GM21786 (cell line): ENCODE measurements at regions not wholly inside any gene's neighbourhood (a gene's known extent, or its start where the extent isn't known, plus 50 kb on each side); places are given as distances from the start of the nearest gene placed in this dataset.
A peak's percentile ranks its signal among the peaks of the same experiment; 100 is the strongest.
"Not testable (repeated sequence)": the region's sequence is repeated elsewhere in the genome, so short reads cannot be mapped to it uniquely, and the experiment has no call there.

ENCODE experiments used
- ATAC-seq: cut with Tn5 transposase; IDR thresholded peaks from one replicate; pipeline ENCODE4 v1.9.1; 2021; ENCODE audit not compliant: unreplicated experiment

DNA sequence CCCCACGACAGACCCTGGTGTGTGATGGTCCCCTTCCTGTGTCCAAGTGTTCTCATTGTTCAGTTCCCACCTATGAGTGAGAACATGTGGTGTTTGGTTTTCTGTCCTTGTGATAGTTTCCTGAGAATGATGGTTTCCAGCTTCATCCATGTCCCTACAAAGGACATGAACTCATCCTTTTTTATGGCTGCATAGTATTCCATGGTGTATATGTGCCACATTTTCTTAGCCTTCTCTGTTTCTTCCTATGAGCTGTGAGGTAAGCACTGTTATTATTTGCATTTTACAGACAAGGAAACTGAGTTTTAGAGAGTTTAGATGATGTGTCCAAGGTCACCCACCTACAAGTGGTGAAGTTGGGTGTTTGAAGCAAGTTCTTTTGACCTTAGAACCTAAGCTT, 51.1 kb upstream of the BNC1 start:
- ATAC-seq = not testable (repeated sequence)

DNA sequence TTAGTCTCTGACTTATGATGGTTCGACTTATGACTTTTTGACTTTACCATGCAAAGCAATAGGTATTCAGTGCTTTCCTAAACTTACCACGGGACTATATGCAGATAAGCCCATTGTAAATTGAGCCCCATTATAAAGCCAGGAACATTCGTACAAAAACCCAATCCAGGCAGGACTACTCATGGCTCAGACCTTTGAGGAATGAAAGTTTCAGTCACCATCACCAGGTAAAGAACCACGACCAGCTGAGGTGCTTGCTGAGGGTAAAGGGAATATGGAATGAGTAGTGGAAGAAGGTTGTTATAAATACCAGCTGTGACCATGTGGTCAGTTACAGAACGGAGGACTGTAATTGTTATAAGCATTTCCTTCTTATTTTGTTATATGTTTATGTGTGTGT, 54.9 kb upstream of the BNC1 start:
- no peak for ATAC-seq

DNA sequence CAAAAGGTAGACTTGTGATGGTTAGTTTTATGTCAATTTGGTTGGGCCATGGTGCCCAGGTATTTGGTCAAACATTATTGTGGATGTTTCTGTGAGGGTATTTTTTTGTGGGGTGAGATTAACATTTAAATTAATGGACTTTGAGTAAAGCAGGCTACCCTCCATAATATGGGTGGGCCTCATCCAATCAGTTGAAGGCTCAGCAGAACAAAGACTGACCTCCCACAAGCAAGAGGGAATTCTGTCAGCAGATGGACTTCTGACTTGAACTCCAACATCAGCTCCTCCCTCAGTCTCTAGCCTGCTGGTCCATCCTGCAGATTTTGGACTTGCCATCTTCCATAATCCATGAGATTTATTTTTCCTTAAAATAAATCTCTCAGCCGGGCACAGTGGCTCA, 55.6 kb upstream of the BNC1 start:
- no peak for ATAC-seq

DNA sequence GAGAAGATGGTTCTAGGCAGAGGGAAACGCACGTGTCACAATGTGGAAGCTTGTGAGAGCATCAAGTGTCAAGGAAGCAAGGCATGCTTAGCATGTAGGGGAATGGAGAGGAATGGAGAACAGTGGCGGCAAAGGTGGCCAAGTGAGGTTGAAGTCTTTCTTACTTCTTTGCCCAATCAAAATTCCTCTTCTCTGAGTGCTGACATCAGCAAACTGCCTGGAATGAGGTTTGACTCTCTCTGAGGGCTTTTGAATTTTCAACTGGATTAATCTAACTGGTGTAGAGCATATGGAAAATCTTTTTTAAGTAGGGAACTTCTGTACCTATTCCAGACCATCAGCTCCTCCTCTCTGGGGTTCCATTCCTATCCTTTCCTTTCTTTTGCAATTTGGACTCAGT, 61.9 kb upstream of the BNC1 start:
- no peak for ATAC-seq

DNA sequence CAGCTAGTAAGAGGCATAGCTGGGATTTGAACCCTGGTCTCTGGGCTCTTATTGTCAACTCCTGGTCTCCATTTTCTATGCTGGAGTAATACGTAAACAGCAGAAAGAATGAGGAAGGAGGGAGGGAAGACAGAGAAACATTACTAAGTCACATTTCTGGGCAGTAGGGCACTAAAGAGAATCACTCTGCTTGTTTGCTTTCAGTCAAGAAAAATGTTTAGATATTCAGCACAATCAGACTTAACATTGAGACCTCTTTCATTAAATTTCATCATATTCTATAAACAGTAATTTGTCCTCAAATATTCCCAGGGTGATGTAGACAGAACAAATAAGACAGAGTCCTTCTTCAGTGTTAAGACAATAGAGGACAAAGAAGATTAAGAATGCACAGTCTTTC, 67.7 kb upstream of the BNC1 start:
- ATAC-seq = no peak

DNA sequence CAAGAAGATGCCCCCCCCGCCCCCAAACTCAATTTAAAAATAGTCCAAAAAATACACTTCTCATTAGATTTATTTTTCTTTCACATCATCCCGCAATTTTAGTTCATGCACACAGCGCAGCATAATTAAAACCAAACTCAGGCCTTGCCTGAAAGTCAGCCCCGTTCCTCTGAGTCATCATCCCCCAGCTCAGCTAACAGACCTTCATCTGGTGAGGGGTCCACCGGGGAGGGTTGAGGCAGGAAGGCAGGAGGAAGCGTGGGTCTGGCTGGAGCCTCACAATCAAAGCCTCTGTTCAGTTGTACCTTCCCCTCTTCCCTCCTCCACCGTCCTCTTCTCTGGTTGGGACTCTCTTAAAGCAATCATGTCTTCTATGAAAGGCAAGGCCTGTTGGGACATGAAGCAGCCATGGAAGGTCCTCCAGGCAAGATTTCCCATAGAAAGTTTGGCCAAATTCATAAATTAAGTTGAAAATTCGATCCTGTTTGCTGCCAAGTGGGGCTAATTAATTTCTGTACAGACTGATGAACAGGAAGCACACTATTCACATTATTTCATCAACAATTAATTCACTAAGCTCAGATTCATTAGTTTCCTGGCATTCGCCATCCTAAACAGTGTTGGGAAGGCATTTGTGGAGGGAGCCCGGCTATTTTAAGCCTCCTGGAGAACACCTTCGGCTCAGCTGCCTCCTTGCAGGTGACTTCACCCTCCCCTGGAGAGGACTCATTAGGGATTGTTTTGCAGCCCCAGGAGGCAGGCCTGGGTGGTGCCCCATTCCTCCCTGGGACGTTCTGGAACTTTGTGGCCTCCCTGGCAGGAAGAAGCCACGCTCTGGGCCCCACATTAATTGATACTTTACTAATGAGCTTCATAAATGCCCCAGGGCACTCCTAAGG, 72.3 kb upstream of the BNC1 start:
- ATAC-seq = no peak

DNA sequence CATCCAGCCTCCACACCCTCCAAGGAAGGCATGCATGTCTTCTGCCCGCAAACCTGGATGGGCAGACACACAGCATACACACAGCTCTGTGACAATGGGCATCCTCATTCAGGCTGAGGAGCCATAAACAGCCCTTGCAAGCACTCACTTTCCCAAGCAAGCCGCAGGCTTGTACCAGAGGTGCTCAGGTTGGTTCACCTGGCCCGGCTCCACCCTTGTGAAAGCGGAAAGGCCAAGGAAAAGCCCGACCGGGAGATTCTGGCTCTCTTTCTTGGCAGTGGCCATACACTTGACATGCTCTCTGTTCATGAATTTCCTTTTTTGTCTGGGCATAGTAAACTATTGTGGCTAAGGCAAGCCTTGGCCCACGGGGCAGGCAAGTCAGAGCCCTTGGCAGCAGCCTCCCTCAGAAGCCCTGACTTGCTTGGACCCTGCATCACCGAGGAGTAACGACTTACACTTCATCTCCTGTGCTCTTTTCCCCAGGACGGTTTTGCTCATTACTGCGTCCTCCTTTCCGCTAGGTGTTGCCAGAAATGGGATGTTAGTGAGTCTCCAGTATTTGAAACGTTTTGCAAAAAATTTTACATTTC, 74.6 kb upstream of the BNC1 start:
- ATAC-seq = no peak

DNA sequence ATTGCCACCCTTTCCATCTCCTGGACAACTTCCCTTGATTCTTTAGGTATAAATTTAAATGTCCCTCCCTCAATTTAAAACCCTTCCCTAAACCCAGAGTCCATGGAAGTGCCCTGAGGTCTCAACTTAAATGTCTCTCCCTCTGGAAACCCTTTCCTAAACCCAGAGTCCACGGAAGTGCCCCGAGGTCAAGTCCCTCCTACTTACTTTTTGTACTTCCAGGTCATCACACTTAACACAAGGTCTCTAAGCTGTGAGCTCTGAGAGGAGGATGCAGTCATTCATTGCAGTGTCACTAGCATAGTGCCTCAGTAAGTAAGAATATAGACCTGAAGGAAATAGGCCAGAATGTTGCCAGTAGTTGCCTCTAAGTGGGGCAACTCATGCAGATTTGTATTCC, 78.2 kb upstream of the BNC1 start:
- no peak for ATAC-seq

DNA sequence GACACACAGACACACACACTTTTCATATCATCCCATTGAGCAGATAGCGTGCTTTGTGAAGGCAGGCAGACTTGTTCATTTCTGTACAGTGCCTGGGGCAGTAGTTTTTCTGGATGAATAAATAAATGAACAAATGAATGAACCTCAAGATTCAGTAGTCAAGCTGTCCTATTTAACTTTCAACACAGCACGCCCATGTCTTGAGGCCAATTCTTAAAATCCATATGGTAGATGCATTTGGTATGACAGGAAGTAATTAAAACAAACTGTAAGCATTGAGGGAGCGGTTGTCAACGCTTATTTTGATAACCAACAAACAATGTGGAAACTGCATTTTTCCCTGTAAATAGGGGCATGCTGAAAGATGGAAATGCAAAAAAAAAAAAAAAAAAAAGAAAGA, 80.0 kb upstream of the BNC1 start:
- no peak for ATAC-seq

DNA sequence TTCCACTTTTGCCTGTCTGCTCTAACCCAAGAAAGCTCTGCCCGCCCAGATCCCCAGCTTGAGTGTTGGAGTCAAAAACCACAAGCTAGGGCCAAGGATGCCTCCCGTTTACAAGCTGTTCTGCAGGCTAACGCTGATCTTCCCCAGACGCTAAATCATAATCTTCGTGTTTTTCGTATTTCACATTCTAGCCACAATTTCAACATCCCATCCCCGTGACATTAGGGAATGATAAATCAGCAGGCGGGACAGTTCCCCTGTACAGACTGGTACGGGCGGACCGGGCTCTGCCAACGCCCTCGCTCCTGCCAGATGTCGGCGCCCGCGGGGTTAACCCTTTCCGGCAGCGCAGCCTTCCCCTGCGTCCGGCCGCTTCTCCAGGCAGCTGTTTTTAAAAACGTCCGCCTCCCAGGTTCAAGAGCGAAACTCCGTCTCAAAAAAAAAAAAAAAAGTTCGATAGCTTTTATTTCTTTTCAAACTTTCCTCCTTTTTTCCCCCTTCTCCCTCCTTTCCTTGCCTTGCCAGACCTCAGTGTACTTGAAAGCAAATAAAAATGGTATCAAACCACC, 81.0 kb upstream of the BNC1 start:
- no peak for ATAC-seq

DNA sequence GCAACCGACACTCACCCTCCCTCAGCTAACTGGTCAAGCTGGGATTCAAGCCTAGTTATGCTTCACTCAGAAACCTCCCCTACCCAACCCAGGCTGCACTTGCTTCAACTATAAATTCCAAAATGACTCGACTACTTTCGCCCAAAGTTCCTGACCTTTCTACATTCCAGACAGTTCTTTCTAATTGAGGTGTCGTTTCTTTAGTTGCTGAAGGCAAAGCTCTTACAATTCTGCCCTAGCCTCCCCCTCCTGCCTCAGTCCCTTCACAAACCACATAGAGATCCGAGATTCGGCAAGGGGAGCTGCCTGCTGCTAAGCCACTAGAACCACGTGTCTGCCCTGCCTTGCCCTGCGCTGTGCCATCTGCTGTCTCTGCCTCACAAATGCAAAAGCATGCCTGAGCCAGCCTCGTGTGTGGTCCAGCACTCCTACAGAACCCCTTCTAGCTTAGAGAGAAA, 74.7 kb upstream of the SH3GL3 start:
- ATAC-seq = no peak

DNA sequence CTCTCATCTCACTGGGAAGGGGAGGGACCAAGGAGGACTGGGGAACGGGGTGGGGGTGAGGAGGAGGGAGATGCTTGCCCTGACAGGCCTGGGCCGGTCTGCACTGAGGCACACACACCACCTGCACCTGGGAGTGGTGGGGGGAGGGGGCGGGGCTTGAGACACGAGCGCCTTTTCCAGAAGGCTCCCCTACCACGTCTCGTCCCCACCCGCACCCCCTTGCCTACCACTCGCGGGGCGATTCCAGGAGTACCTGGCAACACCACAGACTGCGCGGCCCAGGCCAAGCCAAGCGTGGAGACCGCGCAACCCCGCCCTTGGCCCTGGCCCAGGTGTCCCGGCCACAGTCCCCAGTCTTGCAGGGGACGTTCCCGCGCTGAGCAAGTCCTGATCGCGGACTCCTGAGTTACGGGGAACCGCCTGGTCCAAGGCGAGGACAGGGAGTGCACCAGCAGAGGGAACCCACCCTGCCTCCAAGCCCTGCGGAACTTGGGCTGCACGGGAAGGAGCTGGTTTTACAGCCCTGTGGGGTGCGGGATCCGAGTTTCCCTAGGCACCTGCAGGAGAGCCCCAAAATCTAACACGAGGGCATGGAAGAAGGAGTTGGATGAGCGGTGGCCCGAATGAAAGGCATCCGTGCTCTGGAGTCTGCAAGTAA, 68.1 kb upstream of the SH3GL3 start:
- ATAC-seq = no peak

DNA sequence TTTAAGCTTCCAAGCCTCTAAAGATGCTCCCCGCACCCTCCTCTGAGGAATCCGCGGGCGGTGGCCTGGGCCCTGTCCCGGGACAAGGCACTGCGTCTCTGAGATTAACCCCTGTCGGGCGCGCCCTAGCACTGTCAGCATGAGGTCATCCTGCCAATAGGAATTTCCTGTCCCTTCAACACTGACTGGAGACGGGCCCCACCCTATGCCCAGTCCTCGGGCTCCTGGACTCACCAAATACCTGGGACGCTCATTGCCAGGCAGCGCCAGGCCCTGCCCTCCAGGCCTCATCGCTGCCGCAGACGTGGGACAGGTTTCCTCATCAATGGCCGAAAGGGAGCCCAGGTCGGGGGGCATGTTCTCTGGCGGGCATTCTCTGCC, 67.6 kb upstream of the SH3GL3 start:
- ATAC-seq = no peak

DNA sequence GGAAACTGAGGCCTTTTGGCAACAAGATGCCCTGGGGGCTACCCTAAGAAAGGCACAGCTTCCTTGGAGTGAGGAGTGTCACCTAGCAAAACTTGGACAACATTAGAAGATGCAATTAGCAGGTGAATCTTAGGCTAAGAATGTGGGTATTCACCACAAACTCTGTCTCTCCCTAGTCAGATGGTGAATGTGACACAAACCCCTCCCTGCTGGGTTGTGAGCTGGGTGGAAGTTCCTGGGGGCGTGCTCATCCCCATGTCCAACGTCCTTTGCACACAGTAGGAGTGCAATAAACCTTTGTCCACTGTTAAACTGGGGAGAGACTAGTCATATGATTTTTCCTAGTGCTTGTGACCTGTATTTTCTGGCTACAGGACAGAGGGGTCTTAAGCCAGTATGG, 67.1 kb upstream of the SH3GL3 start:
- no peak for ATAC-seq

DNA sequence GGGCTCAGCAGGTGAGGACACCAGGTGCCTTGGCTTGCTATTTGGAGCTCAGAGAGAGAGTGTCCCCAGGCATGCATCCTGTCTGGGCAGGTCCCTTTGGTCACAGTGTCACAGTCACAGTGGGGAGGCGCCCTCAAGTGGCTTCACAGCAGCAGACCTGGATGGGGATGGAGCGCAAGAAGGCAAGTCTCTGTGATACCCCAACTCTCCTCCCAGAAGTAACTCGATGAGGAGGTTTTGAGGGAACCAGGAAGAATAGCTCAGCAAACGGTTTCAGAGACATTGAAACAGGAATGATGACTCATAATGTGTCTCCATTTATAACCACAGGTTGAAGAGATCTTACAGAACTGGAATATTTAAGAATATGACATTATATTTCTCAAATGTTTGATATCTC, 66.5 kb upstream of the SH3GL3 start:
- peak; percentile 81 for ATAC-seq

DNA sequence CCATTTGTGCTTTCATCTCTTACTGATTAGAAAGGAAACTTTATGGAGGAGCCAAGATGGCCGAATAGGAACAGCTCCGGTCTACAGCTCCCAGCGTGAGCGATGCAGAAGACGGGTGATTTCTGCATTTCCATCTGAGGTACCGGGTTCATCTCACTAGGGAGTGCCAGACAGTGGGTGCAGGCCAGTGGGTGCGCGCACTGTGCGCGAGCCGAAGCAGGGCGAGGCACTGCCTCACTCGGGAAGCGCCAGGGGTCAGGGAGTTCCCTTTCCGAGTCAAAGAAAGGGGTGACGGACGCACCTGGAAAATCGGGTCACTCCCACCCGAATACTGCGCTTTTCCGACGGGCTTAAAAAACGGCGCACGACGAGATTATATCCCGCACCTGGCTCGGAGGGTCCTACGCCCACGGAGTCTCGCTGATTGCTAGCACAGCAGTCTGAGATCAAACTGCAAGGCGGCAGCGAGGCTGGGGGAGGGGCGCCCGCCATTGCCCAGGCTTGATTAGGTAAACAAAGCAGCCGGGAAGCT, 63.5 kb upstream of the SH3GL3 start:
- ATAC-seq = not testable (repeated sequence)

DNA sequence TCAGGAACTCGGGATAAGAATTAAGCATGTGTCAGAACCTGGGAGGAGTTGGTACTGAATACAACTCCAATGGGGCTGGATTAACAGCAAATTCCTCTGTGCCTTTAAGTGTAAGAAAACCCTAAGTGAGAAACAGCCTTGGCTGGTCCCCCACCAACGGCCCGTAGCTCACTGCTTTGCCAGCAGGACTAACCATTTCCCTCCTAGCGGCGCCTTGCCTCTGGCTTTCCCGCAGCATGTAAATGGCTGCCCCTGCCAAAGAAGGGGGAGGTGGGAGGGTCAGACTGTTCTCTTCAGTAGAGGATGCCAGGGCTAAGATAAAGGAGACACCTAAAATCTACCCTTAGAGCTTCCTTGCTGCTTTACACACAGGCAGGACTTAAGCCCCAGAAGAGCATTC, 51.0 kb upstream of the SH3GL3 start:
- no peak for ATAC-seq
